Mesenchymal stem cell (in vitro differentiated cells and primary cell): ENCODE measurements at regions not wholly inside any gene's neighbourhood (a gene's known extent, or its start where the extent isn't known, plus 50 kb on each side); places are given as distances from the start of the nearest gene placed in this dataset.
"Not testable (repeated sequence)": the region's sequence is repeated elsewhere in the genome, so short reads cannot be mapped to it uniquely, and the experiment has no call there.

ENCODE experiments used
- DNase-seq: peaks from one replicate; pipeline ENCODE4 v3.0.0-alpha.2; 2013
- H2AFZ ChIP-seq: one replicate; pipeline ENCODE4 v1.6.1; 2013; ENCODE audit warnings: low read depth, mild to moderate bottlenecking, control low read depth, inconsistent platforms, low read length, moderate library complexity
- H2AK5ac ChIP-seq: 2 replicates; pipeline ENCODE4 v1.6.1; 2013; ENCODE audit warnings: low read length, moderate library complexity, mild to moderate bottlenecking, inconsistent platforms; ENCODE audit not compliant: severe bottlenecking
- H2BK120ac ChIP-seq: one replicate; pipeline ENCODE4 v1.6.1; 2013; ENCODE audit warnings: low read depth, mild to moderate bottlenecking, inconsistent platforms, low read length, moderate library complexity
- H2BK12ac ChIP-seq, 2 experiments: one replicate each; pipeline ENCODE4 v1.6.1; 2013; ENCODE audit warnings: inconsistent platforms in 2 of 2, low read length in 2 of 2, mild to moderate bottlenecking in 2 of 2, moderate library complexity in 2 of 2, control low read depth in 1 of 2
- H2BK15ac ChIP-seq: one replicate; pipeline ENCODE4 v1.6.1; 2013; ENCODE audit warnings: mild to moderate bottlenecking, low read depth, inconsistent platforms; ENCODE audit not compliant: poor library complexity, severe bottlenecking
- H2BK5ac ChIP-seq: 2 replicates; pipeline ENCODE4 v1.6.1; 2013; ENCODE audit warnings: low read depth, mild to moderate bottlenecking, low read length, control low read depth, inconsistent platforms; ENCODE audit not compliant: poor library complexity, severe bottlenecking
- H3K14ac ChIP-seq, 2 experiments: one replicate each; pipeline ENCODE4 v1.6.1; 2013; ENCODE audit warnings: inconsistent platforms in 2 of 2, low read length in 2 of 2, control low read depth in 1 of 2, mild to moderate bottlenecking in 1 of 2, moderate library complexity in 1 of 2
- H3K18ac ChIP-seq, 2 experiments: one replicate each; pipeline ENCODE4 v1.6.1; 2013; ENCODE audit warnings: inconsistent platforms in 2 of 2, low read length in 2 of 2, control low read depth in 1 of 2, low read depth in 1 of 2, mild to moderate bottlenecking in 1 of 2
- H3K23ac ChIP-seq, 2 experiments: one replicate each; pipeline ENCODE4 v1.6.1; 2013; ENCODE audit warnings: inconsistent platforms in 2 of 2, low read length in 2 of 2, mild to moderate bottlenecking in 2 of 2, moderate library complexity in 2 of 2, control low read depth in 1 of 2
- H3K27ac ChIP-seq: 2 replicates; pipeline ENCODE4 v1.5.1; 2013; ENCODE audit warnings: mild to moderate bottlenecking, moderate library complexity, low read length, control low read depth, inconsistent platforms; ENCODE audit not compliant: poor library complexity, severe bottlenecking
- H3K27me3 ChIP-seq, 2 experiments: 2 replicates each; pipeline versions ENCODE4 v1.6.1 to v1.7.0; 2013; ENCODE audit warnings: low read length in 2 of 2, mild to moderate bottlenecking in 2 of 2, moderate library complexity in 2 of 2, control low read depth in 1 of 2, inconsistent platforms in 1 of 2; ENCODE audit not compliant: control insufficient read depth in 1 of 2, insufficient read depth in 1 of 2
- H3K36me3 ChIP-seq, 2 experiments: 2 replicates each; pipeline versions ENCODE4 v1.6.1 to v1.7.0; 2013; ENCODE audit warnings: low read length in 2 of 2, control low read depth in 1 of 2, inconsistent platforms in 1 of 2, low read depth in 1 of 2, mild to moderate bottlenecking in 1 of 2; ENCODE audit not compliant: insufficient read depth in 2 of 2, control insufficient read depth in 1 of 2
- H3K4ac ChIP-seq, 2 experiments: one replicate each; pipeline ENCODE4 v1.6.1; 2013; ENCODE audit warnings: inconsistent platforms in 2 of 2, low read length in 2 of 2, mild to moderate bottlenecking in 2 of 2, moderate library complexity in 2 of 2, control low read depth in 1 of 2, low read depth in 1 of 2
- H3K4me1 ChIP-seq: 2 replicates; pipeline ENCODE4 v1.6.1; 2013; ENCODE audit warnings: low read depth, low read length, control low read depth; ENCODE audit not compliant: control insufficient read depth, insufficient read depth
- H3K4me2 ChIP-seq: 2 replicates; pipeline ENCODE4 v1.6.1; 2013; ENCODE audit warnings: low read length, mild to moderate bottlenecking, inconsistent platforms; ENCODE audit not compliant: poor library complexity, severe bottlenecking
- H3K4me3 ChIP-seq, 2 experiments: 2 replicates each; pipeline versions ENCODE4 v1.5.1 to v1.7.0; 2013; ENCODE audit warnings: low read length in 2 of 2, mild to moderate bottlenecking in 2 of 2, control low read depth in 1 of 2, low read depth in 1 of 2; ENCODE audit not compliant: insufficient read depth in 1 of 2
- H3K79me1 ChIP-seq: replicated peaks from 2 replicates; pipeline ENCODE4 v1.6.1; 2013; ENCODE audit warnings: mild to moderate bottlenecking, control low read depth, low read length, inconsistent platforms; ENCODE audit not compliant: poor library complexity, severe bottlenecking
- H3K9ac ChIP-seq: 2 replicates; pipeline ENCODE4 v1.7.0; 2013; ENCODE audit warnings: mild to moderate bottlenecking, low read length, moderate library complexity
- H3K9me3 ChIP-seq: 2 replicates; pipeline ENCODE4 v1.7.0; 2013; ENCODE audit warnings: mild to moderate bottlenecking, low read length; ENCODE audit not compliant: control insufficient read depth
- H4K8ac ChIP-seq: one replicate; pipeline ENCODE4 v1.6.1; 2013; ENCODE audit warnings: inconsistent platforms, mild to moderate bottlenecking, low read length, moderate library complexity
- H4K91ac ChIP-seq: one replicate; pipeline ENCODE4 v1.6.1; 2013; ENCODE audit warnings: mild to moderate bottlenecking, low read length, inconsistent platforms
- WGBS: methylation state at CpG from one replicate; pipeline ENCODE4 v1.1.7; 2013; ENCODE audit warnings: mixed read lengths; 5-methylcytosine and 5-hydroxymethylcytosine counted together

DNA sequence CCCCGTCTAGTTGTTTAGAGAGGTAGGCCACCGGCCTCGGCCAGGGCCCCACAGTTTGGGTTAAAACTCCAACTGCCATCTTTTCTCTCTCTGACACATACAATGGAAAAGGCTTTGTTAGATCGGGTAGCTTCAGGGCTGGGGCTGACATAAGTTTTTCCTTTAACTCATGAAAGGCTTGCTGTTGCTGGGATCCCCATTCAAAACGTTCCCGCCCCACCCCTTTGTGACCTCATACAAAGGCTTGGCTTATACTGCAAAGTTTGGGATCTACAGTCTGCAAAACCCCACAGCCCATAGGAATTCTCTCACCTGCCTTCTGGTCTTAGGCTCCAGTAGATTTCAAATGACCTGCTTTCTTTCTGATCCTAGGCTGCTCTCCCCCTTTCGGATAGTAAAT is 154.1 kb downstream of the UNC93B1 start:
- not testable (repeated sequence) for H4K91ac ChIP-seq, H2BK5ac ChIP-seq, H3K14ac ChIP-seq, H3K4me1 ChIP-seq, H2AFZ ChIP-seq, H3K4ac ChIP-seq, H2BK120ac ChIP-seq, H3K4me3 ChIP-seq, H4K8ac ChIP-seq, H3K36me3 ChIP-seq, H3K27ac ChIP-seq, H2BK12ac ChIP-seq, H3K4me2 ChIP-seq, DNase-seq, H2BK15ac ChIP-seq, H3K18ac ChIP-seq, H3K79me1 ChIP-seq, H3K9ac ChIP-seq, H3K9me3 ChIP-seq, H3K23ac ChIP-seq, H2AK5ac ChIP-seq
- peaks cover 7 to 32% of the 10 kb centered on the region in 2 experiments for H3K27me3 ChIP-seq
- 64% methylated on average over 4 of the region's 7 CpGs for WGBS

DNA sequence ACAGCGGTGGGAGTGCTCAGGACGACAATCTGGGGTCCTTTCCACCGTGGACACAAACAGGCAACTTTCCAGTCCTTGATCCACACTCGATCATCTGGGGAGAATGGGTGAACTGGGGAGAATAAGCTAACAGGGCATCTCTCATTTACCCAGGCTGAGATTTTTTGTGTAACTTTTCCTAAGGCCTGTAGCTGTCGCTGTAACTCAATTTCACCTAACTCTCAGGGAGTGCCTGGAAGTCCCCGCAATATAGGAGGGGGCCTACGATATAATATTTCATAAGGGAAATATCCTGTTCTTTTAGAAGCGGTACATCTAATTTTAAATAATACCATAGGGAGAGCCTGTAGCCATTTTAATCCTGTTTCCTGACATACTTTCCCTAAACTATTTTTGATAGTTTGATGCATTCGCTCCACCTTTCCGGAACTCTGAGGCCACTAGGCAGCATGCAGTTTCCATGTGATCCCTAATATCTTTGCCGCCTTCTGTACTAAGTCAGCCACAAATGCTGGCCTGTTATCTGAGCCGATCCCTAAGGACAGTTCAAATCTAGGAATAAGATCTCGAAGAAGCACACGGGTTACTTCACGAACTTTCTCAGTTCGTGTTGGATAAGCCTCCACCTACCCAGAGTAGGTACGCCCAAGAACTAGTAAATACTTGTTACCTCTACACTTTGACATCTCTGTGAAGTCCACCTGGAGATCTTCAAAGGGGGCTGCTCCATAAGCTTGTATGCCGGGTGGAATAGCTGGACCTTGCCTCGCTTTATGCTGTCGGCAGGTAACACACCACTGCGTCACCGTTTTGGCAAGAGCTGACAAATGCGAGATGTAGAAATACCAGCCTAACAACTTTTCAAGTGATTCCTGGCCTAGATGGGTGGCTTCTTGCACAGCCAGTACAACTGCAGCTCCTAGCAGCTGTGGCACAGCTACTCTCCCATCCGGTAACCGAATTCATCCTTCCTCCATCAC is 155.7 kb downstream of the UNC93B1 start:
- H3K9ac ChIP-seq, H2BK15ac ChIP-seq, H3K23ac ChIP-seq, H2AK5ac ChIP-seq, H2BK120ac ChIP-seq, H3K4me2 ChIP-seq, H3K9me3 ChIP-seq, DNase-seq, H4K91ac ChIP-seq, H3K36me3 ChIP-seq, H3K79me1 ChIP-seq, H4K8ac ChIP-seq, H3K4me3 ChIP-seq, H3K14ac ChIP-seq, H3K4ac ChIP-seq, H2AFZ ChIP-seq, H3K27ac ChIP-seq, H3K4me1 ChIP-seq, H2BK5ac ChIP-seq, H2BK12ac ChIP-seq, H3K18ac ChIP-seq: not testable (repeated sequence)
- WGBS: 82% methylated on average over 17 of the region's 25 CpGs
- peaks cover 7 to 32% of the 10 kb centered on the region in 2 experiments for H3K27me3 ChIP-seq

DNA sequence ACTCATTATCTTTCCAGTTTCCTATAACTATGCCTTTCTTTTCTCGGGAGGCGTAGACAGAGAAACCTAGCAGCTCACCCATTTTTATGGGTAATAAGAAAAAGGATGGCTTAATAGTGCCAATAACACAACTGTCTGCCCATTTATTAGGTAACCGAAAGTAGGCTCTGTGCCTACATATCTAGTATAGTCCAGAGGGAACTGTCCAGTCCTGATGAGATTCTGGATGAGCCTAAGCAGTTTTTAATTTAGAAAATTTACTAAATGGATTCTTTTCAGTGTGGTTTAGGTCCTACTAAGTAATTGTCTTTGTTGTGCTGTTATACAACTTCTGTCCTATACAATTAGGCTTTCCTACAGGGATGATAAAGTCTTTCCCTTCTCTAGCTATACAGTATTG is 157.6 kb downstream of the UNC93B1 start:
- not testable (repeated sequence) for H4K91ac ChIP-seq, H2BK5ac ChIP-seq, H2BK12ac ChIP-seq, H3K4me1 ChIP-seq, DNase-seq, H2AFZ ChIP-seq, H4K8ac ChIP-seq, H3K36me3 ChIP-seq, H2BK15ac ChIP-seq, H3K18ac ChIP-seq, H3K79me1 ChIP-seq, H3K4me3 ChIP-seq, H3K9ac ChIP-seq, H2BK120ac ChIP-seq, H2AK5ac ChIP-seq, H3K4me2 ChIP-seq, H3K27ac ChIP-seq, H3K14ac ChIP-seq, H3K23ac ChIP-seq, H3K9me3 ChIP-seq, H3K4ac ChIP-seq
- peaks cover 7 to 26% of the 10 kb centered on the region in 2 experiments for H3K27me3 ChIP-seq
- no CpG with 5 or more reads among the region's 3 CpGs for WGBS

DNA sequence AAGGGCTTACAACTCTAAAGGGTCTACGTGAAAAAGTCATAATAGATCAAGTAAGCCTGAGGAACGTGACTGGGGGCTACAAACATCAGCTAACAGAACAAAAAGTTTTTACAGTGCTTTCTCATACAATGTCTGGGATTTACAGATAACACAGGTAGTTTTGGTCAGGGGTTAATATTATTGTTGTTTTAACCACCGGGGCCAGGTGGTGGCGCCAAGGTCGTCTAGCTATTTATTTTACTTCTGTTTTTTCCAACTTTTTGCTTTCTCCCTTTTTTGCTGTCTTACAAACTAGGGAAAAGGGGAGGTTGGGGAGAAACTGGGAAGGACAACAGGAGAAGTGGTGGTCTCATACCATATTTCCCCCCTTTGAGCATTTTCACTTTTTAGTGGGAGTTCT is 158.6 kb downstream of the UNC93B1 start:
- not testable (repeated sequence) for H3K4me3 ChIP-seq, H2BK120ac ChIP-seq

More for the DNA sequence above, 158.6 kb downstream of the UNC93B1 start:
- H3K27ac ChIP-seq, H2BK15ac ChIP-seq, H3K4ac ChIP-seq, H2AFZ ChIP-seq, H2AK5ac ChIP-seq, H3K4me1 ChIP-seq, H3K4me2 ChIP-seq, DNase-seq, H3K23ac ChIP-seq, H3K9me3 ChIP-seq, H4K8ac ChIP-seq, H3K14ac ChIP-seq, H2BK5ac ChIP-seq, H3K9ac ChIP-seq, H4K91ac ChIP-seq, H3K36me3 ChIP-seq, H2BK12ac ChIP-seq, H3K18ac ChIP-seq, H3K79me1 ChIP-seq: not testable (repeated sequence)
- no CpG with 5 or more reads among the region's 5 CpGs for WGBS
- H3K27me3 ChIP-seq: peaks cover 3 to 16% of the 10 kb centered on the region in 2 experiments
